ENCODE measurements at regions not wholly inside any gene's neighbourhood (a gene's known extent, or its start where the extent isn't known, plus 50 kb on each side); places are given as distances from the start of the nearest gene placed in this dataset.

- H3K36me3 ChIP-seq, result no peaks in the 10 kb centered on the region
- no peak for DNase-seq
- H3K9me3 ChIP-seq, result no peaks in the 10 kb centered on the region
- no peaks in the 10 kb centered on the region for H3K27me3 ChIP-seq
- H3K4me3 ChIP-seq, result no peak overlapping the region
These were observed 507.8 kb upstream of the INTU start for GRCh38 chr4:127124919-127125318.

DNA sequence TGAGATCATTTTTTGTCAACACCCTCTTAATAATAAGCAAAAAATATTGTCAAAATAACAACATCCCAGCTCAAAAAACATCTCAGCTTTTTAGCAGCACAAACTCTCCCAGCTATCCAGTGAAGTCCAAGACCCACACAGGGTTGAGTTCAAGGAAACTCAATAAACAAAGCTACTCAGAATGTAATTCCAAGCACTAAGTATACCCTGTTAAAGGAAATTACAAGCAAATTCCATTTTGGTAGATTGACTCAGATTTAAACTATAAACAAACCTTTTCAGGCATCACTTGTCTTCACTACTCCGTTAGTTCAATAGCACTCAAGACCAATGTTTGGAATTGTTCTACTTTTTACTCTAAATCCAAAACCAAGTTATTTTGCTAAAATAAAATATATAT is 506.0 kb upstream of the INTU start:
- no peak overlapping the region for H3K4me3 ChIP-seq
- H3K9me3 ChIP-seq, result no peaks in the 10 kb centered on the region
- no peak for DNase-seq
- H3K36me3 ChIP-seq, result no peaks in the 10 kb centered on the region
- no peaks in the 10 kb centered on the region for H3K27me3 ChIP-seq

DNA sequence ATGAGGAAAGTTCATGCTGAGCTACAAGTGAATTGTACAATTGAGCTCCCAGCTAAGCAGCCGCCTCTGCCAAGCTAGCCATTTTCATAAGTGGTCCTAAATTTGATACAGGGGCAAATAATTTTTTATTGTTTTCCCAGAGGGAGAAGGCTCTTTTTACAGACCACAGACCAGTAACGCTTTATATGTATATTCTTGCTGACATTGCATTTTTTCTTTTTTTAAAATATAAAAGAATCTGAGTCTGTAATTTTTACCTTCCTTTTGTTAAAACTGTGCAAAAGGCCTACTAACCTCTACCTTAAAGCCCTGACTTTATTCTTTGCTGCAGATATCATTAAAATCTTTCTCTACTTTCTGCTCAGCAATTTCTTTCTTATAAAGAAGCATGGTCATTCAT is 501.2 kb upstream of the INTU start:
- DNase-seq, result no peak

DNA sequence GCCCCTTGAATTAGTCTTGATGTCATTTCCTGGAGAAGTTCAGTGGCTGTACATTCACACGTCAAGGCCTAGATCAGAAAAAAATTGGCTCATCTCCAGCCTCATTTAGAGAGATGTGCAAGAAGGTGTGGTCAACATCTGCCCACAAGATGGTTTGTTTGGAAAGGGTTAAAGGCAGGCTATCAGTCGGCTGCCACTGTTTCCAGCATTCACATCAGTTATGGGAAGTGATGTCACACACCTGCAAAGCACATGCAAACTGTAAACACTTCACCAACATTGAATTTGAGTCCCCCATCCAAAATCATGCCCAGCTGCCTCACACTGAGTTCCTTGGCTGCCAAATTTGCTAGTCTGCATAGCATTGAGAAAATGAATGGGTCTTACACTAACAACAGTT is 498.3 kb upstream of the INTU start:
- Histone ChIP-seq H3K27me3 (no peaks in the 10 kb centered on the region), H3K9me3 (no peaks in the 10 kb centered on the region), H3K4me3 (no peak overlapping the region), H3K36me3 (no peaks in the 10 kb centered on the region)
- DNase-seq, result no peak

More for the DNA sequence above, 501.2 kb upstream of the INTU start:
- Histone ChIP-seq H3K9me3 (no peaks in the 10 kb centered on the region), H3K36me3 (no peaks in the 10 kb centered on the region), H3K27me3 (no peaks in the 10 kb centered on the region), H3K4me3 (no peak overlapping the region)

GRCh38 chr4:127138586-127138985 is 494.2 kb upstream of the INTU start:
- Histone ChIP-seq H3K27me3 (no peaks in the 10 kb centered on the region), H3K36me3 (no peaks in the 10 kb centered on the region), H3K9me3 (no peaks in the 10 kb centered on the region), H3K4me3 (no peak overlapping the region)
- DNase-seq, result no peak

DNA sequence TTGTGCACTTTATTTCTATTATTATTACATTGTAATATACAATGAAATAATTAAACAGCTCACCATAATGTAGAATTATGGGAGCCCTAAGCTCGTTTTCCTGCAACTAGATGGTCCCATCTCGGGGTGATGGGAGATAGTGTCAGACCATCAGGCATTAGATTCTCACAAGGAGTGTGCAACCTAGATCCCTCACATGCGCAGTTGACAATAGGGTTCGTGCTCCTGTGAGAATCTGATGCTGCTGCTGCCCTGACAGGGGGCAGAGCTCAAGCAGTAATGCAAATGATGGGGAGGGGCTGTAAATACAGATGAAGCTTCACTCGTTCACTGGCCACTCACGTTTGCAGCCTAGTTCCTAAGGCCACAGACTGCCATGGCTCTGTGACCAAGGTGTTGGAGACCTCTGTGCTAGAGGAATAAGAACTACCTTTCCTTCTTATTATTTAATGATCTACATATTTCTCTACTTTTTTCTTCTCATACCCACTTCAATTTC is 492.9 kb upstream of the INTU start:
- Histone ChIP-seq H3K27me3 (no peaks in the 10 kb centered on the region), H3K9me3 (no peaks in the 10 kb centered on the region), H3K36me3 (no peaks in the 10 kb centered on the region), H3K4me3 (no peak overlapping the region)
- no peak for DNase-seq

GRCh38 chr4:127140306-127140705 is 492.5 kb upstream of the INTU start:
- no peak overlapping the region for H3K4me3 ChIP-seq
- H3K9me3 ChIP-seq, result no peaks in the 10 kb centered on the region
- no peak for DNase-seq
- H3K36me3 ChIP-seq, result no peaks in the 10 kb centered on the region
- H3K27me3 ChIP-seq, result no peaks in the 10 kb centered on the region

- H3K36me3 ChIP-seq, result no peaks in the 10 kb centered on the region
- H3K9me3 ChIP-seq, result no peaks in the 10 kb centered on the region
- no peak overlapping the region for H3K4me3 ChIP-seq
- no peaks in the 10 kb centered on the region for H3K27me3 ChIP-seq
- DNase-seq, result peak; percentile 45
These were observed 490.9 kb upstream of the INTU start for GRCh38 chr4:127141856-127142255.

DNA sequence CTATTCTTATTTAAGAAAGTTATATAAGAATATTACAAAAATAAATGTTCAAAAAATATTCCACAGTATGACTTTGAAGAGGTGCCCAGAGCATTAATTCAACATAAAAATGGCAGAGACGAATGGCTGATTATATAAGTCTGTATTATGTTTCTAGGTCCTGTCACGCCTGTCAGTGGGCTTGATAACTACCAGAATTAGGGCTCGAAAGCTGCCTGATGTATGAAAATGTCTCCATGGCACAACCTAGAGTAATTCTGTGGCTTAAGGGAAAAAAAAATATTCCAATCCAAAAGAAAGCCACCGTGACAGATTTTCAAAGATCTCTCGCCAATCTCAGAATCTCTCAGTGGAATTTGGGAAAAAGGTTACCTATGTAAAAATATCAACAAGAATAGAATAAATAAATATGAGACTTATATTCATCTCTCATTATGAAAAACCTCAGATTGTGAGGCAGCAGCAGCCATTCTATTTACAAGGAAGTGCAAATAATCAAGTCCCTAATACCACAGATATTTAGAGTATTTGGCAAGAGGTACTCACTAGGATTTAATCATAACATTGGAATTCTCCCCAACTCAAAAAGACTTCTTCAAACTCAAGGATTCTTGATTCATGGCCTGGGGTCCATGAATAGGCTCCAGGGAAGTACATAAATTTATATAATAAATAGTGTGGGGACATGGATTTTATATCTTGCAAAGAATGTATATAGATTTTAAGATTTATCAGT is 489.1 kb upstream of the INTU start:
- DNase-seq, result no peak
- no peaks in the 10 kb centered on the region for H3K27me3 ChIP-seq
- no peak overlapping the region for H3K4me3 ChIP-seq
- no peaks in the 10 kb centered on the region for H3K9me3 ChIP-seq
- H3K36me3 ChIP-seq, result no peaks in the 10 kb centered on the region

- H3K27me3 ChIP-seq, result no peaks in the 10 kb centered on the region
- H3K36me3 ChIP-seq, result no peaks in the 10 kb centered on the region
- no peak for DNase-seq
- no peak overlapping the region for H3K4me3 ChIP-seq
- H3K9me3 ChIP-seq, result no peaks in the 10 kb centered on the region
These were observed 487.7 kb upstream of the INTU start for GRCh38 chr4:127145006-127145540.

- Histone ChIP-seq H3K36me3 (no peaks in the 10 kb centered on the region), H3K27me3 (no peaks in the 10 kb centered on the region), H3K4me3 (no peak overlapping the region), H3K9me3 (no peaks in the 10 kb centered on the region)
- DNase-seq, result no peak
These were observed 484.6 kb upstream of the INTU start for GRCh38 chr4:127148165-127148564.

- no peaks in the 10 kb centered on the region for H3K27me3 ChIP-seq
- H3K9me3 ChIP-seq, result no peaks in the 10 kb centered on the region
- H3K36me3 ChIP-seq, result no peaks in the 10 kb centered on the region
- H3K4me3 ChIP-seq, result no peak overlapping the region
- DNase-seq, result no peak
These were observed 483.7 kb upstream of the INTU start for GRCh38 chr4:127149086-127149485.

- H3K4me3 ChIP-seq, result no peak overlapping the region
- H3K27me3 ChIP-seq, result no peaks in the 10 kb centered on the region
- no peaks in the 10 kb centered on the region for H3K36me3 ChIP-seq
- no peaks in the 10 kb centered on the region for H3K9me3 ChIP-seq
- no peak for DNase-seq
These were observed 480.8 kb upstream of the INTU start for GRCh38 chr4:127151941-127152340.

GRCh38 chr4:127155116-127155515 is 477.6 kb upstream of the INTU start:
- no peaks in the 10 kb centered on the region for H3K27me3 ChIP-seq
- H3K4me3 ChIP-seq, result no peak overlapping the region
- H3K36me3 ChIP-seq, result no peaks in the 10 kb centered on the region
- no peaks in the 10 kb centered on the region for H3K9me3 ChIP-seq
- no peak for DNase-seq

DNA sequence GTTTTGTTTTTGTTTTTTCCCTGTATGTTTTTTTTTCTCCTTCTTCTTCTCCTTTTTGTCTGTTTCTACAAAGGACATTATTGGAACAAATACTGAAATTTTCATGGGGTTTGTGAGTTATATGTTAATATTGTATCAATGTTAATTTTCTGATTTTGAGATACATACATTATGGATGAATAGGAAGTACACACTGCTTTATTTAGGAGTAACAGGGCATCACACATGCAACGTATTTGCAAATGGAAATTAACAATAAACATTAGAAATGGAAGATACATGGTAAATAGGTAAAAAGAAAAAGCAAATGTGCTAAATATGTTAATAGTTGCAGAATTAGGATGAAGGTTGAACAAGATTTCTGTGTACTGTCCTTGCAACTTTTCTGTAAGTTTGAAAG is 477.2 kb upstream of the INTU start:
- Histone ChIP-seq H3K4me3 (no peak overlapping the region), H3K36me3 (no peaks in the 10 kb centered on the region), H3K27me3 (no peaks in the 10 kb centered on the region), H3K9me3 (no peaks in the 10 kb centered on the region)
- no peak for DNase-seq

DNA sequence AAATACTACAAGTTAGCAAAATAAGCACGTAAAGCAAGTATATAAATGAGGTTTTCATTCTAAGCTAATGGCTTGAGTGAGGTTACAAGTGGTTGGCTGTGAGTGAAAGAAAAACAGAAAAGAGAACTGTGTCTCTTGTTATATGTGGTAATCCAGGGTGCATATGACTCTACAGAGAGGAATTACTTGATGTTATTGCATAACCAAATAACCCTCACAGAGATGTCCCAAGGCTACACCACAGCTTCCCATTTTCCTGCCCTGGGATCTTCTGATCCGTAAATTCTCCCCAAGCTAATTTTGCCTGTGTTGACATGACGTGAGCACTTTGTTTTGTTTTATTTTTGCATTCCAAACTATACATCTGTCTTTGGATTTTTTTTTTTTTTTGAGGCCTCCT is 470.0 kb upstream of the INTU start:
- Histone ChIP-seq H3K9me3 (peaks cover 2% of the 10 kb centered on the region; the same call in 1 of the 2 replicates), H3K4me3 (no peak overlapping the region), H3K36me3 (no peaks in the 10 kb centered on the region), H3K27me3 (no peaks in the 10 kb centered on the region)
- no peak for DNase-seq

DNA sequence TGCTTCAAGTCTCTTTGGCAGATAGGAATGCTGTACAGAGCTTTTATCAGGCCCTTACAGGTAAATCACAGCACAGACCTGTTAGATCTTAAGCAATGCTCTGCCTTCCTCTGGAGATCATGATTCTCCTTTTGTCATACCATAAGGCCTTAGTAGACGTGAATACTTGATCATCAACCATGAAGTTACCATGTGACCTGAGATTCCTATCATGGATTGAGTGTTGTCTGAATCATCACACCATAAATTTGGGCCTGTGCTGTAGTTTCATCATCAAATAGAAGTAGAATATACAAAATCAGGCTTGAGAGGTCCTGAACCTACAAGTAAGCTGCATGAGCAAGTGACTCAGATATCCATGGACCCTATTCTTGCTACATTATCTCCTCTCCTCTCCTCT is 466.8 kb upstream of the INTU start:
- Histone ChIP-seq H3K9me3 (peaks cover 2% of the 10 kb centered on the region; the same call in 1 of the 2 replicates), H3K4me3 (no peak overlapping the region), H3K36me3 (no peaks in the 10 kb centered on the region), H3K27me3 (no peaks in the 10 kb centered on the region)
- DNase-seq, result no peak

DNA sequence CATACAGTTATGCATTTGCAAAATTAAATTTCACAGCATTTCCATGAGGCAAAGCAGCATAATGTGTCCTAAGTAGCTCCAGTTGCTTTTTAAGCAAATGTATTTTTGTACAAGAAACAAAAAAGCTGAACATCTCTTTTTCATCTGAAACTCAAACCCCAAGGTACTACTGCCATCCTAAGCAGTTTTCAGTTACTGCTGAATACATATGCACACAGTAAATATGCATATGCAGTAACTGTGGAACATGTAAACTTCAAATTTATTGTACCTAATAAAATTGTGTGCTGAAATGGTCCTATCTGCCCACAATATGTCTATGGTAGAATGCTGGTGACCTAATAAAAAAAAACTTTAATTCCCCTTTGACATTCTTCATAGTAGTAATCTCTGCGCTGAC is 458.6 kb upstream of the INTU start:
- no peak for DNase-seq
- H3K4me3 ChIP-seq, result no peak overlapping the region
- H3K9me3 ChIP-seq, result no peaks in the 10 kb centered on the region
- H3K36me3 ChIP-seq, result no peaks in the 10 kb centered on the region
- no peaks in the 10 kb centered on the region for H3K27me3 ChIP-seq
